NCI-H187 (cell line): ENCODE measurements at regions not wholly inside any gene's neighbourhood (a gene's known extent, or its start where the extent isn't known, plus 50 kb on each side); places are given as distances from the start of the nearest gene placed in this dataset.
"Not testable (repeated sequence)": the region's sequence is repeated elsewhere in the genome, so short reads cannot be mapped to it uniquely, and the experiment has no call there.

Experiments
- DNase-seq, 2 experiments: peaks; one replicate each; lab custom pipeline; 2025; lab: John Stamatoyannopoulos, UW

GRCh38 chr13:50130123-50130946, 115.1 kb downstream of the KCNRG start:
- no peak for DNase-seq

GRCh38 chr13:50131920-50132903, 117.0 kb downstream of the KCNRG start:
- no peak for DNase-seq

GRCh38 chr13:50132904-50133357, 117.7 kb downstream of the KCNRG start:
- DNase-seq, result no peak

GRCh38 chr13:50133358-50133953, 118.2 kb downstream of the KCNRG start:
- no peak for DNase-seq

GRCh38 chr13:50136226-50136625, 121.0 kb downstream of the KCNRG start:
- no peak for DNase-seq

- DNase-seq, result no peak
Observed at GRCh38 chr13:50136678-50137077, 121.4 kb downstream of the KCNRG start.

- DNase-seq, result not testable (repeated sequence)
Observed at GRCh38 chr13:50139435-50139934, 124.2 kb downstream of the KCNRG start.

GRCh38 chr13:50140153-50140552, 124.9 kb downstream of the KCNRG start:
- no peak for DNase-seq

- DNase-seq, result no peak
Observed at GRCh38 chr13:50140581-50141374, 125.5 kb downstream of the KCNRG start.

- no peak for DNase-seq
Observed at GRCh38 chr13:50141375-50141975, 126.2 kb downstream of the KCNRG start.

GRCh38 chr13:50144246-50145160, 129.3 kb downstream of the KCNRG start:
- no peak for DNase-seq

GRCh38 chr13:50149214-50149613, 134.0 kb downstream of the KCNRG start:
- DNase-seq, result no peak

GRCh38 chr13:50149932-50150331, 134.7 kb downstream of the KCNRG start:
- DNase-seq, result no peak

- DNase-seq, result no peak
Observed at GRCh38 chr13:50152224-50152623, 137.0 kb downstream of the KCNRG start.

GRCh38 chr13:50152655-50153309, 137.5 kb downstream of the KCNRG start:
- no peak for DNase-seq

GRCh38 chr13:50153401-50153800, 138.2 kb downstream of the KCNRG start:
- no peak for DNase-seq

GRCh38 chr13:50153876-50154275, 138.6 kb downstream of the KCNRG start:
- no peak for DNase-seq

- no peak for DNase-seq
Observed at GRCh38 chr13:50154697-50155096, 139.5 kb downstream of the KCNRG start.

GRCh38 chr13:50156140-50156539, 140.9 kb downstream of the KCNRG start:
- DNase-seq, result no peak
